Uterus (tissue), 2 donors: ENCODE measurements at regions not wholly inside any gene's neighbourhood (a gene's known extent, or its start where the extent isn't known, plus 50 kb on each side); places are given as distances from the start of the nearest gene placed in this dataset.

Experiments
- CTCF ChIP-seq, 4 experiments: fragments of 200-600 bp in 2 of 4; fragments of 450-650 bp in 2 of 4; sonication (generic) in 2 of 4; IDR thresholded peaks; one replicate each; pipeline ENCODE4 v1.5.1; 2016 to 2019; ENCODE audit warnings: antibody characterized with exemption in 4 of 4, mild to moderate bottlenecking in 2 of 4, moderate library complexity in 1 of 4
- POLR2A ChIP-seq, 2 donors: fragments of 450-650 bp; IDR thresholded peaks; one replicate each; pipeline ENCODE4 v1.6.1; 2016; ENCODE audit warnings: antibody characterized with exemption in 2 of 2, mild to moderate bottlenecking in 1 of 2, moderate library complexity in 1 of 2

- TF ChIP-seq CTCF (IDR thresholded peaks at IDR 0.05) (no peak), POLR2A (IDR thresholded peaks at IDR 0.05) (no peak)
These were observed 738.6 kb downstream of the GALC start for GRCh38 chr14:87254331-87254874.
